ENCODE measurements at regions not wholly inside any gene's neighbourhood (a gene's known extent, or its start where the extent isn't known, plus 50 kb on each side); places are given as distances from the start of the nearest gene placed in this dataset.

- H3K4me3 ChIP-seq (ENCODE audit: insufficient read depth, low read depth, low read length), result no peak overlapping the region
- no peaks in the 10 kb centered on the region for H3K36me3 ChIP-seq (replicated peaks; ENCODE audit: control insufficient read depth, insufficient read depth, low read length)
- H3K27me3 ChIP-seq (ENCODE audit: control insufficient read depth, insufficient read depth, low read length), result no peaks in the 10 kb centered on the region
- DNase-seq, result no peak
Measured at GRCh38 chrX:39957816-39958566, 139.8 kb downstream of the BCOR start.

- Histone ChIP-seq H3K27me3 (ENCODE audit: control insufficient read depth, insufficient read depth, low read length) (no peaks in the 10 kb centered on the region), H3K4me3 (ENCODE audit: insufficient read depth, low read depth, low read length) (no peak overlapping the region), H3K36me3 (replicated peaks; ENCODE audit: control insufficient read depth, insufficient read depth, low read length) (no peaks in the 10 kb centered on the region)
- DNase-seq, result no peak
Measured at GRCh38 chrX:39958850-39959249, 138.9 kb downstream of the BCOR start.

DNA sequence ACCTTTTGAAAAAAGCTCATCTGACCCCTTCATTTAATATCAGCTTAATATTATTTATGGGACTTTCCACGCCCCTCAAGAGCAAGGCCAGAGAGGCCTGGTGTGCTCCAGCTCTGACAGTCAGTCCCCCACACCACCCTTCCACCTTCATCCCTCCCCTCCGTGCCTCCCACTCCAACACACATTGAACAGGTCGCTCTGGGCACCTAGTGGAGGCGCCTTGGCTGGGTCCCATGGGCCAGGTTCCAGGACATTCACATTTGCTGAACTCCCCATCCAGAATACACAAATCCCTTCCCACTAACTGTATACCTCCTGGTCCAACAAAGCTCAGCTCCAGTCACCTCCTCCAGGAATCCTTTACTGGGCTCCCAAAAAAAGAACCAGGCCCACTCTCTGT lies 137.5 kb downstream of the BCOR start:
- DNase-seq, result no peak
- Histone ChIP-seq H3K4me3 (ENCODE audit: insufficient read depth, low read depth, low read length) (no peak overlapping the region), H3K36me3 (replicated peaks; ENCODE audit: control insufficient read depth, insufficient read depth, low read length) (no peaks in the 10 kb centered on the region), H3K27me3 (ENCODE audit: control insufficient read depth, insufficient read depth, low read length) (no peaks in the 10 kb centered on the region)

- DNase-seq, result no peak
- H3K36me3 ChIP-seq (replicated peaks; ENCODE audit: control insufficient read depth, insufficient read depth, low read length), result no peaks in the 10 kb centered on the region
- H3K27me3 ChIP-seq (ENCODE audit: control insufficient read depth, insufficient read depth, low read length), result no peaks in the 10 kb centered on the region
- no peak overlapping the region for H3K4me3 ChIP-seq (ENCODE audit: insufficient read depth, low read depth, low read length)
Measured at GRCh38 chrX:39961441-39961840, 136.3 kb downstream of the BCOR start.

- H3K27me3 ChIP-seq (ENCODE audit: control insufficient read depth, insufficient read depth, low read length), result no peaks in the 10 kb centered on the region
- no peak overlapping the region for H3K4me3 ChIP-seq (ENCODE audit: insufficient read depth, low read depth, low read length)
- no peaks in the 10 kb centered on the region for H3K36me3 ChIP-seq (replicated peaks; ENCODE audit: control insufficient read depth, insufficient read depth, low read length)
- no peak for DNase-seq
Measured at GRCh38 chrX:39965051-39965573, 132.6 kb downstream of the BCOR start.

GRCh38 chrX:39966176-39966575 lies 131.6 kb downstream of the BCOR start:
- H3K36me3 ChIP-seq (replicated peaks; ENCODE audit: control insufficient read depth, insufficient read depth, low read length), result no peaks in the 10 kb centered on the region
- H3K27me3 ChIP-seq (ENCODE audit: control insufficient read depth, insufficient read depth, low read length), result no peaks in the 10 kb centered on the region
- H3K4me3 ChIP-seq (ENCODE audit: insufficient read depth, low read depth, low read length), result no peak overlapping the region
- DNase-seq, result no peak

DNA sequence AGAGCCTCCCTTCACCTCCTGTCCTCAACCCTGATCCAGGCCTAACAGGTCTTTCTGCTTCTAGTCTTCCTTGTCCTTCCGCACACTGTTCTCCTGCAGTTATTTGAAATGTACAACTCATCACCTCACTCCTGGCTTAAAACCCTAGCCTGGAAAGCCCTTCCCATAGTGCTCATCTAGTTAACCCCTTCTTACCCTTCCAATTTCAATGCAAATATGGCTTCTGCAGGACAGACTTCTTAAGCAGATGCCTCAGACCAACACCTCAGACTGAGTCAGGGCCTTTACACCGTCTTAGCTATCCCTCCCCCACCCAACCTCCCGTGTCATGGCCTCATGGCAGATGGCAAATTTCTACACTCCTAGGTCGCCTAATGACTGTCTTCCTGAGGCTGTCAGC lies 130.4 kb downstream of the BCOR start:
- no peaks in the 10 kb centered on the region for H3K36me3 ChIP-seq (replicated peaks; ENCODE audit: control insufficient read depth, insufficient read depth, low read length)
- no peak for DNase-seq
- H3K27me3 ChIP-seq (ENCODE audit: control insufficient read depth, insufficient read depth, low read length), result no peaks in the 10 kb centered on the region
- no peak overlapping the region for H3K4me3 ChIP-seq (ENCODE audit: insufficient read depth, low read depth, low read length)

DNA sequence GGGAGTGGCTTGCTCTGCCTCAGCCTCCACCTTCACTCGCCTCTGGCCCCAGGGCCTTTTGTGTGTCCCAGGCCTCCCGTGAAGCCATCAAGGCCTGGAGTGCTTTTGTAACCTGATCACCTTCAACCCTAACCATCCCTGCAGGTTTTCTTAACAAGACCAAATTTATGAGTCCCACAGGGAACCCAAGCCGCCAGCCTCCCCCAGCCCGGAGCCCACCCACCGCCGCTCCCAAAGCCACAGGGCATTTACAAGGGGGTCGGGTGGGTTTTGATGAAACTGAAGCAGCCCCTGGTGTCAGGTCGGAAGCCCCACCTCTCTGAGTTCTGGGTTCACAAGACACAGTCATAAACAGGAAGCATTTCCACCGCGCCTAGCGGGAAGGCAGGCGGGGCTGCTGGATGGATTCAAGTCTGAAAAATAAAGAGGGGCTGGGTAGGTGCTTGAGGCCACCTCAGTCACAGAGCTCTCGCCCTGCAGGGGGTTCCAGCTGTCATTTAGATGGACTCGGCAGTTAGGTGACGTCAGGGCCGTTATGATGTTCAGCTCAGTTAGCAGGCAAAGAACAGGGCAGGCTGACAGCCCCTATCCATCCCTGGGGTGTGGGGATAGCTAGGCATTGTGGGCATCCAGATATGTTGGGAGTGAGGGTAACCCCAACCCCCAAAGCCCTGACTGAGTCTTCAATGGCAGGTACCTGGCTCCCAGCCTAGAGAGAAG lies 128.5 kb downstream of the BCOR start:
- H3K27me3 ChIP-seq (ENCODE audit: control insufficient read depth, insufficient read depth, low read length), result no peaks in the 10 kb centered on the region
- DNase-seq, result peak; percentile 89
- H3K36me3 ChIP-seq (replicated peaks; ENCODE audit: control insufficient read depth, insufficient read depth, low read length), result no peaks in the 10 kb centered on the region
- no peak overlapping the region for H3K4me3 ChIP-seq (ENCODE audit: insufficient read depth, low read depth, low read length)

- DNase-seq, result no peak
- Histone ChIP-seq H3K27me3 (ENCODE audit: control insufficient read depth, insufficient read depth, low read length) (no peaks in the 10 kb centered on the region), H3K36me3 (replicated peaks; ENCODE audit: control insufficient read depth, insufficient read depth, low read length) (no peaks in the 10 kb centered on the region), H3K4me3 (ENCODE audit: insufficient read depth, low read depth, low read length) (no peak overlapping the region)
Measured at GRCh38 chrX:39969819-39970504, 127.8 kb downstream of the BCOR start.

DNA sequence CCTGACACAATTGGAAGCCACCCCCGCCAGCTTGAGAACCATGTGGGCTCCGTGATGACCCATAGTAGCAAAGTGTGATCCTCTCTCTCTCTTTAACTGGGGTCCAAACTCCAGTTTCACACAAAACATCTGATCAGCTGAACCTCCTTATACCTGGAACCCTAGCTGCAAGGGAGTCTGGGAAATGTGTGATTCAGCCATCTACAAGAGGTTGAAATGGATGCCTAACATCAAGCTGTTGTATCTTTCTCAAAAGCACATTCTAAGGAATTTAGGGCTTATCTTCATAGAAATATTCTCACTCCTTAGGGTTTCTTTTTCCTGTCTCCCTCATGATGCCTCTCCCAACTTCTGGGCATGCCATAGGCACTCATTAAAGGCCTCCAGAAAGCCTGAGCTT lies 126.0 kb downstream of the BCOR start:
- Histone ChIP-seq H3K27me3 (ENCODE audit: control insufficient read depth, insufficient read depth, low read length) (no peaks in the 10 kb centered on the region), H3K4me3 (ENCODE audit: insufficient read depth, low read depth, low read length) (no peak overlapping the region), H3K36me3 (replicated peaks; ENCODE audit: control insufficient read depth, insufficient read depth, low read length) (no peaks in the 10 kb centered on the region)
- DNase-seq, result no peak

- H3K27me3 ChIP-seq (ENCODE audit: control insufficient read depth, insufficient read depth, low read length), result no peaks in the 10 kb centered on the region
- no peak overlapping the region for H3K4me3 ChIP-seq (ENCODE audit: insufficient read depth, low read depth, low read length)
- H3K36me3 ChIP-seq (replicated peaks; ENCODE audit: control insufficient read depth, insufficient read depth, low read length), result no peaks in the 10 kb centered on the region
- DNase-seq, result no peak
Measured at GRCh38 chrX:39972340-39972739, 125.4 kb downstream of the BCOR start.

DNA sequence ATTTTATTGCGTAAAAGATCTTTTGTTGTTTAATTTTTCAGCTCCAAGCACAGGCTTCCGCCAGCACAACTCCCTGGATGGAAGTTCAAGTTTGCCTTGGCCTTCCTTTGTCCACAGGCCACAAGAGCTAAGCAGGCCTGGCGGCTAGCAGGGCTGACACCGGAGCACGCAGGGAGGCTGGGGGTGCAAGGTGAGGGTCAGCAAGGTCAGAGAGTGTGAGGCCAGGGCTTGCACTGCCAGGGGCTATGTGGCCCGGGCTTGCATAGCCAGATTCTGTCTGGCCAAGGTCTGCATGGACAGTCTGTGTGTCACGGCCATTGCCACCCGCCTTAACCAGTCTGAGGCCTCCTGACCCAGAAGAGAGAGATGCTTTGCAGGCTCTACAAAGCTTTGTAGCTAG lies 123.9 kb downstream of the BCOR start:
- Histone ChIP-seq H3K36me3 (replicated peaks; ENCODE audit: control insufficient read depth, insufficient read depth, low read length) (no peaks in the 10 kb centered on the region), H3K4me3 (ENCODE audit: insufficient read depth, low read depth, low read length) (no peak overlapping the region), H3K27me3 (ENCODE audit: control insufficient read depth, insufficient read depth, low read length) (no peaks in the 10 kb centered on the region)
- DNase-seq, result no peak

DNA sequence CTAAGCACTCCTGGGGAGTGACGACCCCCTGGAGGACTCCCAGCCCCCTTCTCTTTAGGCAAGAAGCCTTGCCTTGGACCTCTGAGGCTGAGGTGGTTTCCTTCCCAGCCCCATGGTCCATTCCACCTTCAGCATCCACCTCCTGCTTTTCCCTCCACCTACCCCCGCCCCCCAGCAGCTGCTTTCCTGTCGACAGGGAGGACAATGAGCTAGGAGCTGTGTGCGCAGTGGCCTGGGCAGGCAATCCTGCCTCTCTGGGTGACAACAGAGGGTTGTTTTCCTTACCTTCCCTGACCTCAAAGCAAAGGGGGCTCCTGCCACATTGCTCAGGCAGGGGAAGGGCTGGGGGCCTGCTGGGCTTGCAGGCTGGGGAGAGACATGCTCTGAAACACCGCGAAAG lies 123.5 kb downstream of the BCOR start:
- Histone ChIP-seq H3K4me3 (ENCODE audit: insufficient read depth, low read depth, low read length) (no peak overlapping the region), H3K36me3 (replicated peaks; ENCODE audit: control insufficient read depth, insufficient read depth, low read length) (no peaks in the 10 kb centered on the region)
- peak; percentile 84 for DNase-seq

DNA sequence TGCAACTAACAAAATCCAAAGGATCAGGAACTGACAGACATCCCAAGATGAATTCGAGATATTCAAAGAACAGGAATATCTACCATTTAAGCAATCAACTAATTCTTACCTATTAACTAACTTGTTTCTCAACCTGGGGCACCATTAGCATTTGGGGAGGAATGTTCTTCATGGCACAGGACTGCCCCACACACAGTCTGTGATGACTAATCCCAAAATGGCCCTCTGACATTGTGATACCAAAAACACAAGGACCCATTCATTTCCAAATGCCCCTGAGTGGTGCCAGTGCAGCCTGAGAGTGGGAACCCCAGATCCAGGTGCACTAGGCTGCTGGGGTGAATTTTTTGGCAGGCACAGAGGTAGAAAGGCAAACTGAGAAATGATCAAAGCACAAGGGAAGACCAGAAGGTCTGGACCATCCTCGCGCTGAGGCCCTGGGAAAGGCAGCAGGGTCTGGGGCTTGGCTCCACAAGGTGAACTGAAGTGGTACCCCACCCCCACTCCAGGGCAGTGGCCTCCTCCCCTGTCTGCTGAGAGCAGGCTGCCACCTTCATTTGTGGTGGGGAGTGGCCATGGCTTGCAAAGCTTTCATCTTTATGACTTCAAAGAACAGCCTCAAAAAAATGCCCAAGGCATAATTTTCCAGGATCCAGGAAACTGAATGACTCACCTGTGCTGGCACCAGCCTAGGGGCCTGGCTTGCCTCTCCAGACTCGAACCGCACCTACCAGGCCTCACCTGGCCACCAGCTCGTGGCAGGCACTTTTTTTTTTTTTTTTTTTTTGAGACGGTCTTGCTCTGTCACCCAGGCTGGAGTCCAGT lies 122.4 kb downstream of the BCOR start:
- Histone ChIP-seq H3K27me3 (ENCODE audit: control insufficient read depth, insufficient read depth, low read length) (no peaks in the 10 kb centered on the region), H3K36me3 (replicated peaks; ENCODE audit: control insufficient read depth, insufficient read depth, low read length) (no peaks in the 10 kb centered on the region), H3K4me3 (ENCODE audit: insufficient read depth, low read depth, low read length) (no peak overlapping the region)
- DNase-seq, result peak; percentile 52

More for the DNA sequence above, 123.5 kb downstream of the BCOR start:
- no peaks in the 10 kb centered on the region for H3K27me3 ChIP-seq (ENCODE audit: control insufficient read depth, insufficient read depth, low read length)

Measured in H7 (cell line).